Gastrocnemius medialis (tissue), 4 donors: ENCODE measurements at regions not wholly inside any gene's neighbourhood (a gene's known extent, or its start where the extent isn't known, plus 50 kb on each side); places are given as distances from the start of the nearest gene placed in this dataset.

Source experiments
- ATAC-seq, 2 donors: fragments of 150-250 bp; one replicate each; pipeline ENCODE4 v1.9.1; 2016
- DNase-seq, 2 donors: peaks; one replicate each; pipeline ENCODE4 v3.0.0-alpha.2; 2019
- H3K27ac ChIP-seq, 4 donors: fragments of 200-600 bp; sonication (generic); 1 replicate in 1 of 4; 2 replicates in 3 of 4; pipeline ENCODE4 v1.5.1; 2016 to 2018; ENCODE audit warnings: mild to moderate bottlenecking in 2 of 4, moderate library complexity in 1 of 4
- H3K27me3 ChIP-seq, 3 donors: fragments of 200-600 bp; sonication (generic) in 2 of 3; 1 replicate in 1 of 3; 2 replicates in 2 of 3; pipeline versions ENCODE4 v1.5.1 to v1.6.0; 2016 to 2019; ENCODE audit warnings: mild to moderate bottlenecking in 1 of 3, moderate library complexity in 1 of 3
- H3K36me3 ChIP-seq, 2 donors: fragments of 200-600 bp; sonication (generic) in 1 of 2; one replicate each; pipeline ENCODE4 v1.5.1; 2017 to 2018
- H3K4me1 ChIP-seq, 2 donors: fragments of 200-600 bp; sonication (generic) in 1 of 2; one replicate each; pipeline ENCODE4 v1.5.1; 2016 to 2017; ENCODE audit warnings: mild to moderate bottlenecking in 2 of 2
- H3K4me3 ChIP-seq, 4 donors: fragments of 200-600 bp; sonication (generic) in 3 of 4; 1 replicate in 1 of 4; 2 replicates in 3 of 4; pipeline ENCODE4 v1.5.1; 2016 to 2019; ENCODE audit warnings: mild to moderate bottlenecking in 2 of 4
- H3K9me3 ChIP-seq, 3 donors: fragments of 200-600 bp; sonication (generic) in 2 of 3; 1 replicate in 1 of 3; 2 replicates in 2 of 3; pipeline ENCODE4 v1.5.1; 2016 to 2019
- POLR2A ChIP-seq, 2 donors: fragments of 450-650 bp; IDR thresholded peaks; one replicate each; pipeline ENCODE4 v1.6.1; 2017; ENCODE audit warnings: antibody characterized with exemption in 2 of 2, mild to moderate bottlenecking in 2 of 2, moderate library complexity in 2 of 2
- in situ Hi-C, 4 donors: fragments of 200-750 bp; cut with MboI; loops; one replicate each; pipeline versions ENCODE4 v1.15.0 to v1.8.0; 2017; ENCODE audit warnings: low sequenced_read_pairs in 4 of 4
- intact Hi-C: fragments of 100-400 bp; cut with DNase I; formaldehyde crosslinking; loops from one replicate; pipeline ENCODE4 v1.15.1; 2023; ENCODE audit warnings: low total_unique reads
- TF ChIP-seq, protein P1 (sequence below), 5 experiments: fragments of 450-650 bp in 3 of 5; fragments of 200-600 bp in 2 of 5; sonication (generic) in 2 of 5; IDR thresholded peaks in 4 of 5; conservative IDR thresholded peaks in 1 of 5; 1 replicate in 4 of 5; 2 replicates in 1 of 5; pipeline ENCODE4 v1.5.1; 2016 to 2019; ENCODE audit warnings: antibody characterized with exemption in 5 of 5, mild to moderate bottlenecking in 3 of 5, moderate library complexity in 3 of 5

DNA sequence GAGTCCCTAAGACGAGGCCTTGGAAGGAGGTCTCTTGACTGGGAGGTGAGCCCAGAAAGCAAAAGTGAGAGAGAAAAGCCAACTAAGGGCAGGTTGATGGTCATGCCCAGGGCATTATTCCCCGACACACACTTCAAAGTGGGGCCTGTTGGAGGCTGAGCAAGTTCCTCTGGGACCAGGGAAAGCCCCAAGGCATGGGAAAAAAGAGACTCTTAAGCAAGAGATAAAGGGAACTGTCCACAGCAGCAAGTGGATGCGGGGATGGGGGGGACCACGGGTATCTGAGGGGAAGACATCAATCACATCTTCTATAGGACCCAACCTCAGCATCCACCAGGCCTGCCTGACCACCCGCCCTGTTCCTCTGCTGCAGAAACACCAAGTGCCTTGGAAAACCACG, 119.9 kb upstream of the MAFB start:
- in situ Hi-C loops = no loop called here
- Histone ChIP-seq H3K36me3 (no peaks in the 10 kb centered on the region), H3K9me3 (no peaks in the 10 kb centered on the region), H3K27ac (no peak overlapping the region), H3K27me3 (peaks cover 0 to 8% (median 4%) of the 10 kb centered on the region in 3 donors), H3K4me3 (no peak overlapping the region), H3K4me1 (no peaks in the 10 kb centered on the region)
- intact Hi-C loops = no loop called here
- no peak for DNase-seq
- no peak for TF ChIP-seq POLR2A (IDR thresholded peaks at IDR 0.05)
- TF ChIP-seq, protein P1, sequence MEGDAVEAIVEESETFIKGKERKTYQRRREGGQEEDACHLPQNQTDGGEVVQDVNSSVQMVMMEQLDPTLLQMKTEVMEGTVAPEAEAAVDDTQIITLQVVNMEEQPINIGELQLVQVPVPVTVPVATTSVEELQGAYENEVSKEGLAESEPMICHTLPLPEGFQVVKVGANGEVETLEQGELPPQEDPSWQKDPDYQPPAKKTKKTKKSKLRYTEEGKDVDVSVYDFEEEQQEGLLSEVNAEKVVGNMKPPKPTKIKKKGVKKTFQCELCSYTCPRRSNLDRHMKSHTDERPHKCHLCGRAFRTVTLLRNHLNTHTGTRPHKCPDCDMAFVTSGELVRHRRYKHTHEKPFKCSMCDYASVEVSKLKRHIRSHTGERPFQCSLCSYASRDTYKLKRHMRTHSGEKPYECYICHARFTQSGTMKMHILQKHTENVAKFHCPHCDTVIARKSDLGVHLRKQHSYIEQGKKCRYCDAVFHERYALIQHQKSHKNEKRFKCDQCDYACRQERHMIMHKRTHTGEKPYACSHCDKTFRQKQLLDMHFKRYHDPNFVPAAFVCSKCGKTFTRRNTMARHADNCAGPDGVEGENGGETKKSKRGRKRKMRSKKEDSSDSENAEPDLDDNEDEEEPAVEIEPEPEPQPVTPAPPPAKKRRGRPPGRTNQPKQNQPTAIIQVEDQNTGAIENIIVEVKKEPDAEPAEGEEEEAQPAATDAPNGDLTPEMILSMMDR (IDR thresholded peaks at IDR 0.05 in 4 of 5, conservative IDR thresholded peaks at IDR 0.05 in 1 of 5) = no peak
- ATAC-seq = no peak

DNA sequence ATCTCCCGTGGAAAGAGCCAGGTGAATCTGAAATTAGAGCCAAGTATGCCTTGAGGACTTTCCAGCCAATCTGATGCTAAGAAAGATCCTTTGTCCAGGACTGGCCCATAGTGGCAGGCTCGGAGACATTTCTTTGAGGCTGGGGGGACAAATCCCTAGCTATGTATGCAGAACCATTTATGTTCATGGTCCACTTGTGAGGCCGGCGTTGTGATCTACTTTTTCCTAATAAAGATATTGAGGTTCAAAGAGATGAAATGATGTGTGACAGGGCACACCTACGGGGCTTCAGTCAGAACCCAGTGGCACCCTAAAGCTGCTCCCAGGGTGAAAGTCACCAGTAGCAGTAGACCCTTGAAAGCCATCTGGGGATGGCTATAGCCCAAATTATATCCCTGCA, 120.3 kb upstream of the MAFB start:
- no peaks in the 10 kb centered on the region for H3K36me3 ChIP-seq
- H3K4me3 ChIP-seq = no peak overlapping the region
- no peaks in the 10 kb centered on the region for H3K9me3 ChIP-seq
- no peaks in the 10 kb centered on the region for H3K4me1 ChIP-seq
- H3K27ac ChIP-seq = no peak overlapping the region
- in situ Hi-C loops (no loop called here), intact Hi-C loops (no loop called here)
- DNase-seq (no peak), ATAC-seq (no peak)
- no peak for TF ChIP-seq POLR2A (IDR thresholded peaks at IDR 0.05)
- TF ChIP-seq, protein P1 (IDR thresholded peaks at IDR 0.05 in 4 of 5, conservative IDR thresholded peaks at IDR 0.05 in 1 of 5) = no peak
- H3K27me3 ChIP-seq = peaks cover 0 to 8% (median 4%) of the 10 kb centered on the region in 3 donors

DNA sequence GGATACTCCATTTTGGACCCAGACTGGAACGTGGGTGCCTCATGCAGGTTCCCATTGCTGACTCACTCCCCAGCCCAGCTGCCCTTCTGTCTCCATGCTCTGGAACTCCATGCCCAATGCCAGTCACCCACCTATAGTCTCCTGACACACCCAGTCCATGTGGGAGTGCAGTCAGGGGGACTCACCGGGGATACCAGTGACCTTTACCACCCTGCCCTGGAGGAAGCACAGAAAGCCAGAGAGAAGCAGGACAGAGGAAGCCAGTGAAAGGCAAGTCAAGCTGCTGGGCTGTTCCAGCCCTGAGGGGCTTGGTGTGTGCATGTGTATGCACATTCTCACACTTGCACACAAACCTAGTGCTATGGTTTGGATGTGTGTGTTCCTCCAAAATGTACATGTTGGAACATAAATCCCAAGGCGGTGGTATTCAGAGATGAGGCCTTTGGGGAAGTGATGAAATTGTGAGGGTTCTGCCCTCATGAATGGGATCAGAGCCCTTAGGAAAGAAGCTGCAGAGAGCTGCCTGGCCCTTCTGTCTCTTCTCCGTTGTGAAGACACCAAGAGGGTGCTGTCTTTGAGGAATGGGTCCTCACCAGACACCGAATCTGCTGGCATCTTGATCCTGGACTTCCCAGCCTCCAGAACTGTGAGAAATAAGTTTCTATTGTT, 121.4 kb upstream of the MAFB start:
- H3K27me3 ChIP-seq = peaks cover 0 to 4% (median 0%) of the 10 kb centered on the region in 3 donors
- in situ Hi-C loops (no loop called here), intact Hi-C loops (no loop called here)
- DNase-seq (no peak), ATAC-seq (no peak)
- H3K9me3 ChIP-seq = no peaks in the 10 kb centered on the region
- H3K36me3 ChIP-seq = no peaks in the 10 kb centered on the region
- no peak overlapping the region for H3K27ac ChIP-seq
- no peaks in the 10 kb centered on the region for H3K4me1 ChIP-seq
- H3K4me3 ChIP-seq = no peak overlapping the region
- no peak for TF ChIP-seq POLR2A (IDR thresholded peaks at IDR 0.05)
- TF ChIP-seq, protein P1 (IDR thresholded peaks at IDR 0.05 in 4 of 5, conservative IDR thresholded peaks at IDR 0.05 in 1 of 5) = no peak

DNA sequence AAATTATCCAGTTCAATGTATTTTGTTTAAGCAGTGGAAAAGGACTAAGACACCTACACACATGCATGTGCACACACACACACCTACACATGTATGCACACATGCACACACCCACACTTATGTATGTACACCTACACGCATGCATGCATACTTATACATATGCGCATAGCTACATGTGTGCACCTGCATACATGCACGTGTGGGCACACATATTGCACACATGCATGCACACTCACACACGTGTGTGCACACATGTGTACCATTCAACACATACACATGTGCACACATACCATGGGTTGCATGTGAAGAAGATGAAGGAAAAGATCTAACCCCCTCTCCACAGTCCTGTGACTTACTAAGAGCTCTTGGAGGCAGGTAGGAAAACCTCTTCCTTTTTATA, 122.0 kb upstream of the MAFB start:
- no peak for TF ChIP-seq POLR2A (IDR thresholded peaks at IDR 0.05)
- TF ChIP-seq, protein P1 (IDR thresholded peaks at IDR 0.05 in 4 of 5, conservative IDR thresholded peaks at IDR 0.05 in 1 of 5) = no peak
- Histone ChIP-seq H3K27me3 (no peaks in the 10 kb centered on the region), H3K4me1 (no peaks in the 10 kb centered on the region), H3K27ac (no peak overlapping the region), H3K36me3 (no peaks in the 10 kb centered on the region), H3K4me3 (no peak overlapping the region), H3K9me3 (no peaks in the 10 kb centered on the region)
- ATAC-seq (no peak), DNase-seq (no peak)
- intact Hi-C loops = no loop called here
- in situ Hi-C loops = no loop called here
